H9 (cell line): ENCODE measurements at regions not wholly inside any gene's neighbourhood (a gene's known extent, or its start where the extent isn't known, plus 50 kb on each side); places are given as distances from the start of the nearest gene placed in this dataset.

Experiments used
- DNase-seq: peaks from one replicate; pipeline ENCODE4 v3.0.0-alpha.2; 2017
- H2AFZ ChIP-seq: one replicate; pipeline ENCODE4 v1.6.1; 2013; ENCODE audit warnings: mild to moderate bottlenecking, low read length, control low read depth, moderate library complexity
- H2AK5ac ChIP-seq: 2 replicates; pipeline ENCODE4 v1.6.1; 2013; ENCODE audit warnings: low read length, control low read depth, mixed read lengths; ENCODE audit not compliant: insufficient read length
- H2BK120ac ChIP-seq: one replicate; pipeline ENCODE4 v1.6.1; 2013; ENCODE audit warnings: low read depth, mild to moderate bottlenecking, low read length, control low read depth, inconsistent platforms; ENCODE audit not compliant: poor library complexity, severe bottlenecking
- H2BK12ac ChIP-seq: 2 replicates; pipeline ENCODE4 v1.6.1; 2013; ENCODE audit warnings: low read length, control low read depth, mixed read lengths, low read depth; ENCODE audit not compliant: insufficient read length
- H2BK15ac ChIP-seq: 2 replicates; pipeline ENCODE4 v1.6.1; 2013; ENCODE audit warnings: low read depth, low read length, control low read depth
- H2BK20ac ChIP-seq: one replicate; pipeline ENCODE4 v1.6.1; 2013; ENCODE audit warnings: low read depth, mild to moderate bottlenecking, low read length, control low read depth, inconsistent platforms; ENCODE audit not compliant: poor library complexity, severe bottlenecking
- H2BK5ac ChIP-seq: 2 replicates; pipeline ENCODE4 v1.6.1; 2013; ENCODE audit warnings: low read length, control low read depth, mixed read lengths; ENCODE audit not compliant: insufficient read length
- H3K14ac ChIP-seq: 2 replicates; pipeline ENCODE4 v1.6.1; 2013; ENCODE audit warnings: low read length, control low read depth; ENCODE audit not compliant: insufficient read depth
- H3K18ac ChIP-seq: 2 replicates; pipeline ENCODE4 v1.6.1; 2013; ENCODE audit warnings: low read depth, mild to moderate bottlenecking, mixed read lengths, low read length, control low read depth; ENCODE audit not compliant: insufficient read length
- H3K23ac ChIP-seq: 2 replicates; pipeline ENCODE4 v1.6.1; 2013; ENCODE audit warnings: low read length, control low read depth, mixed read lengths, low read depth; ENCODE audit not compliant: insufficient read length
- H3K23me2 ChIP-seq: 2 replicates; pipeline ENCODE4 v1.6.1; 2013; ENCODE audit warnings: low read depth, mild to moderate bottlenecking, mixed read lengths, low read length, control low read depth; ENCODE audit not compliant: insufficient read length, poor library complexity, severe bottlenecking
- H3K27ac ChIP-seq: 2 replicates; pipeline ENCODE4 v1.5.1; 2013; ENCODE audit warnings: low read length, control low read depth, mixed read lengths, low read depth; ENCODE audit not compliant: insufficient read length
- H3K27me3 ChIP-seq: 2 replicates; pipeline ENCODE4 v1.6.1; 2013; ENCODE audit warnings: low read length, control low read depth, inconsistent platforms; ENCODE audit not compliant: insufficient read depth
- H3K4ac ChIP-seq: 2 replicates; pipeline ENCODE4 v1.6.1; 2013; ENCODE audit warnings: low read depth, mild to moderate bottlenecking, control low read depth, inconsistent platforms, low read length, moderate library complexity
- H3K4me1 ChIP-seq: 2 replicates; pipeline ENCODE4 v1.6.1; 2013; ENCODE audit warnings: low read length, control low read depth, inconsistent platforms; ENCODE audit not compliant: insufficient read depth
- H3K4me2 ChIP-seq: 2 replicates; pipeline ENCODE4 v1.6.1; 2013; ENCODE audit warnings: low read length, control low read depth, mixed read lengths; ENCODE audit not compliant: insufficient read length, insufficient read depth
- H3K56ac ChIP-seq: 2 replicates; pipeline ENCODE4 v1.6.1; 2013; ENCODE audit warnings: low read depth, mild to moderate bottlenecking, mixed read lengths, low read length, control low read depth; ENCODE audit not compliant: insufficient read length
- H3K79me1 ChIP-seq: 2 replicates; pipeline ENCODE4 v1.6.1; 2013; ENCODE audit warnings: low read depth, mild to moderate bottlenecking, moderate library complexity, low read length, control low read depth, inconsistent platforms; ENCODE audit not compliant: insufficient read depth, poor library complexity, severe bottlenecking
- H3K79me2 ChIP-seq: 2 replicates; pipeline ENCODE4 v1.6.1; 2013; ENCODE audit warnings: low read length, control low read depth, inconsistent platforms; ENCODE audit not compliant: insufficient read depth
- H3K9ac ChIP-seq: 2 replicates; pipeline ENCODE4 v1.6.1; 2013; ENCODE audit warnings: low read length, control low read depth, mixed read lengths; ENCODE audit not compliant: insufficient read length; ENCODE audit errors: extremely low read depth
- H3K9me3 ChIP-seq: one replicate; pipeline ENCODE4 v1.6.1; 2013; ENCODE audit warnings: low read depth, low read length, inconsistent platforms; ENCODE audit not compliant: control insufficient read depth
- H3T11ph ChIP-seq: one replicate; pipeline ENCODE4 v1.6.1; 2013; ENCODE audit warnings: mild to moderate bottlenecking, low read length, control low read depth, inconsistent platforms
- H4K20me1 ChIP-seq: one replicate; pipeline ENCODE4 v1.6.1; 2013; ENCODE audit not compliant: control insufficient read depth, insufficient read length, insufficient read depth
- H4K5ac ChIP-seq: 2 replicates; pipeline ENCODE4 v1.6.1; 2013; ENCODE audit warnings: low read depth, mild to moderate bottlenecking, mixed read lengths, low read length, control low read depth; ENCODE audit not compliant: insufficient read length
- H4K8ac ChIP-seq: replicated peaks from 2 replicates; pipeline ENCODE4 v1.6.1; 2013; ENCODE audit warnings: low read length, control low read depth, mixed read lengths, low read depth; ENCODE audit not compliant: insufficient read length
- H4K91ac ChIP-seq: 2 replicates; pipeline ENCODE4 v1.6.1; 2013; ENCODE audit warnings: low read depth, mild to moderate bottlenecking, moderate library complexity, mixed read lengths, low read length, control low read depth; ENCODE audit not compliant: insufficient read length
- H3K27ac Mint-ChIP-seq, 3 experiments: 2 replicates in 2 of 3; 3 replicates in 1 of 3; pipeline ENCODE4 v1.8.0; 2020 to 2021; ENCODE audit warnings: mixed read lengths in 3 of 3, mild to moderate bottlenecking in 1 of 3, moderate library complexity in 1 of 3
- H3K27me3 Mint-ChIP-seq: 2 replicates; pipeline ENCODE4 v1.8.0; 2021; ENCODE audit warnings: low read depth, mild to moderate bottlenecking, moderate library complexity, mixed read lengths
- H3K36me3 Mint-ChIP-seq, 3 experiments: 2 replicates in 2 of 3; 3 replicates in 1 of 3; pipeline ENCODE4 v1.8.0; 2020 to 2021; ENCODE audit warnings: low read depth in 3 of 3, mixed read lengths in 3 of 3; ENCODE audit not compliant: insufficient read depth in 1 of 3
- H3K4me1 Mint-ChIP-seq, 2 experiments: 2 replicates each; pipeline ENCODE4 v1.8.0; 2020; ENCODE audit warnings: mixed read lengths in 2 of 2
- H3K4me3 Mint-ChIP-seq, 2 experiments: 2 replicates in 1 of 2; 3 replicates in 1 of 2; pipeline ENCODE4 v1.8.0; 2020 to 2021; ENCODE audit warnings: mild to moderate bottlenecking in 2 of 2, mixed read lengths in 2 of 2, moderate library complexity in 1 of 2
- H3K9me3 Mint-ChIP-seq, 2 experiments: 2 replicates in 1 of 2; 3 replicates in 1 of 2; pipeline ENCODE4 v1.8.0; 2020; ENCODE audit warnings: mild to moderate bottlenecking in 2 of 2, mixed read lengths in 2 of 2, moderate library complexity in 1 of 2
- WGBS: extraction: QIAGEN DNeasy Blood & Tissue Kit; methylation state at CpG from one replicate; pipeline ENCODE4 v1.1.7; 2013; ENCODE audit warnings: missing lambda C conversion rate, low lambda C conversion rate, mixed read lengths; ENCODE audit not compliant: insufficient read length; ENCODE audit errors: extremely low coverage; 5-methylcytosine and 5-hydroxymethylcytosine counted together
- TF ChIP-seq, protein P1 (sequence below): fragments of 200-600 bp; sonication (generic); conservative IDR thresholded peaks from 3 replicates; pipeline ENCODE4 v1.8.0; 2021; ENCODE audit warnings: antibody characterized with exemption, mild to moderate bottlenecking

- WGBS: no CpG with 5 or more reads among the region's 1 CpG
- no peak overlapping the region for H2BK5ac ChIP-seq
Measured at GRCh38 chr1:65510961-65511360, 90.5 kb downstream of the LEPR start.

More at GRCh38 chr1:65510961-65511360, 90.5 kb downstream of the LEPR start:
- H3K79me1 ChIP-seq: no peaks in the 10 kb centered on the region
- no peak overlapping the region for H4K5ac ChIP-seq
- no peak overlapping the region for H2BK15ac ChIP-seq
- H2BK20ac ChIP-seq: no peak overlapping the region
- H3K27me3 ChIP-seq: no peaks in the 10 kb centered on the region
- H3T11ph ChIP-seq: no peak overlapping the region
- H3K27ac Mint-ChIP-seq: no peak overlapping the region
- no peak overlapping the region for H3K27ac ChIP-seq
- H3K9me3 ChIP-seq: no peaks in the 10 kb centered on the region
- no peaks in the 10 kb centered on the region for H3K9me3 Mint-ChIP-seq
- H2BK120ac ChIP-seq: no peak overlapping the region
- H3K4me1 ChIP-seq: no peaks in the 10 kb centered on the region; the same call in 1 of the 2 replicates
- H3K23me2 ChIP-seq: no peaks in the 10 kb centered on the region
- H4K20me1 ChIP-seq: no peaks in the 10 kb centered on the region
- H3K18ac ChIP-seq: no peak overlapping the region
- no peak overlapping the region for H3K4ac ChIP-seq
- H3K27me3 Mint-ChIP-seq: no peaks in the 10 kb centered on the region
- no peak overlapping the region for H3K56ac ChIP-seq
- TF ChIP-seq, protein P1, sequence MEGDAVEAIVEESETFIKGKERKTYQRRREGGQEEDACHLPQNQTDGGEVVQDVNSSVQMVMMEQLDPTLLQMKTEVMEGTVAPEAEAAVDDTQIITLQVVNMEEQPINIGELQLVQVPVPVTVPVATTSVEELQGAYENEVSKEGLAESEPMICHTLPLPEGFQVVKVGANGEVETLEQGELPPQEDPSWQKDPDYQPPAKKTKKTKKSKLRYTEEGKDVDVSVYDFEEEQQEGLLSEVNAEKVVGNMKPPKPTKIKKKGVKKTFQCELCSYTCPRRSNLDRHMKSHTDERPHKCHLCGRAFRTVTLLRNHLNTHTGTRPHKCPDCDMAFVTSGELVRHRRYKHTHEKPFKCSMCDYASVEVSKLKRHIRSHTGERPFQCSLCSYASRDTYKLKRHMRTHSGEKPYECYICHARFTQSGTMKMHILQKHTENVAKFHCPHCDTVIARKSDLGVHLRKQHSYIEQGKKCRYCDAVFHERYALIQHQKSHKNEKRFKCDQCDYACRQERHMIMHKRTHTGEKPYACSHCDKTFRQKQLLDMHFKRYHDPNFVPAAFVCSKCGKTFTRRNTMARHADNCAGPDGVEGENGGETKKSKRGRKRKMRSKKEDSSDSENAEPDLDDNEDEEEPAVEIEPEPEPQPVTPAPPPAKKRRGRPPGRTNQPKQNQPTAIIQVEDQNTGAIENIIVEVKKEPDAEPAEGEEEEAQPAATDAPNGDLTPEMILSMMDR: no peak
- no peak overlapping the region for H3K4me2 ChIP-seq
- H4K91ac ChIP-seq: no peak overlapping the region
- no peak overlapping the region for H2AFZ ChIP-seq
- H3K9ac ChIP-seq: no peak overlapping the region
- peaks cover 13 to 14% of the 10 kb centered on the region in 2 experiments for H3K4me1 Mint-ChIP-seq
- H4K8ac ChIP-seq: no peak overlapping the region
- no peak overlapping the region for H3K14ac ChIP-seq
- H2BK12ac ChIP-seq: no peak overlapping the region
- no peaks in the 10 kb centered on the region for H3K36me3 Mint-ChIP-seq
- no peak overlapping the region for H2AK5ac ChIP-seq
- no peak overlapping the region for H3K23ac ChIP-seq
- no peak for DNase-seq
- H3K4me3 Mint-ChIP-seq: no peak overlapping the region
- H3K79me2 ChIP-seq: no peaks in the 10 kb centered on the region
